ENCODE measurements at regions not wholly inside any gene's neighbourhood (a gene's known extent, or its start where the extent isn't known, plus 50 kb on each side); places are given as distances from the start of the nearest gene placed in this dataset.

GRCh38 chr7:98467570-98468312, 66.9 kb upstream of the BAIAP2L1 start:
- TF ChIP-seq CTCF (IDR thresholded peaks at IDR 0.05) (no peak), POLR2A (IDR thresholded peaks at IDR 0.05) (no peak)

Measured in stomach (tissue), 4 donors.